ENCODE measurements at regions not wholly inside any gene's neighbourhood (a gene's known extent, or its start where the extent isn't known, plus 50 kb on each side); places are given as distances from the start of the nearest gene placed in this dataset.
A peak's percentile ranks its signal among the peaks of the same experiment; 100 is the strongest.

DNA sequence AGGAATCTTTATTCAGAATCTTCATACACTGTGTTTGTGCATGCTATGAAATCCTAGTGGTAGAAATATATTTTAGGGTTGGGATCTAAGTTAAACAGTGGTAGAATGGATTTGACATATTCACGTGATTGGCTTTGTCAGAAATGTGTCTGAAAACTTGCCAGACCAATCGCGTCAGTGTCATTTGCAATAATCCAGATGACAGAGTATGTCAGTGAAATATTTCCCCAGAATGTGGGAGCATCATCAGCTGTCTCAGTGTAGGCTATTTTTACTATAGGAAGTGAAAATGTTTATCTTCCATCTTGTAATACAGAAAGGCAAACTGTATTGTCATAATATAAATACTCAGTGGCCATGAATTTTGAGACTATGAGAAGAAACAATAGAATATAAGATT, 220.6 kb upstream of the EDIL3 start:
- Histone ChIP-seq H3K9ac (ENCODE audit: low read length) (no peak overlapping the region), H3K27ac (ENCODE audit: low read depth, low read length) (no peak overlapping the region), H4K20me1 (ENCODE audit: insufficient read depth, low read length) (no peaks in the 10 kb centered on the region), H3K4me2 (ENCODE audit: low read length) (no peak overlapping the region), H3K27me3 (ENCODE audit: insufficient read depth, low read length) (no peaks in the 10 kb centered on the region), H3K4me3 (ENCODE audit: insufficient read depth, low read depth, low read length) (no peak overlapping the region), H2AFZ (ENCODE audit: low read depth, low read length) (no peak overlapping the region), H3K9me3 (ENCODE audit: insufficient read depth, low read depth, low read length) (no peaks in the 10 kb centered on the region), H3K79me2 (ENCODE audit: insufficient read depth, low read length) (no peaks in the 10 kb centered on the region), H3K4me1 (ENCODE audit: insufficient read depth, low read length) (peaks cover 4% of the 10 kb centered on the region), H3K36me3 (ENCODE audit: insufficient read depth, low read length) (no peaks in the 10 kb centered on the region)
- Mint-ChIP-seq H3K27me3 (ENCODE audit: low read depth, unreplicated experiment) (no peaks in the 10 kb centered on the region), H3K36me3 (ENCODE audit: low read depth, unreplicated experiment) (no peaks in the 10 kb centered on the region), H3K4me1 (ENCODE audit: low read depth, unreplicated experiment) (no peaks in the 10 kb centered on the region), H3K4me3 (ENCODE audit: unreplicated experiment) (no peak overlapping the region), H3K27ac (ENCODE audit: unreplicated experiment) (no peak overlapping the region), H3K9me3 (ENCODE audit: unreplicated experiment) (no peaks in the 10 kb centered on the region)
- FAIRE-seq (no peak), DNase-seq (ENCODE audit: low read depth) (no peak)
- no peak for TF ChIP-seq EZH2 (IDR thresholded peaks at IDR 0.05; ENCODE audit: insufficient read depth, low read length)
- TF ChIP-seq, protein P1, sequence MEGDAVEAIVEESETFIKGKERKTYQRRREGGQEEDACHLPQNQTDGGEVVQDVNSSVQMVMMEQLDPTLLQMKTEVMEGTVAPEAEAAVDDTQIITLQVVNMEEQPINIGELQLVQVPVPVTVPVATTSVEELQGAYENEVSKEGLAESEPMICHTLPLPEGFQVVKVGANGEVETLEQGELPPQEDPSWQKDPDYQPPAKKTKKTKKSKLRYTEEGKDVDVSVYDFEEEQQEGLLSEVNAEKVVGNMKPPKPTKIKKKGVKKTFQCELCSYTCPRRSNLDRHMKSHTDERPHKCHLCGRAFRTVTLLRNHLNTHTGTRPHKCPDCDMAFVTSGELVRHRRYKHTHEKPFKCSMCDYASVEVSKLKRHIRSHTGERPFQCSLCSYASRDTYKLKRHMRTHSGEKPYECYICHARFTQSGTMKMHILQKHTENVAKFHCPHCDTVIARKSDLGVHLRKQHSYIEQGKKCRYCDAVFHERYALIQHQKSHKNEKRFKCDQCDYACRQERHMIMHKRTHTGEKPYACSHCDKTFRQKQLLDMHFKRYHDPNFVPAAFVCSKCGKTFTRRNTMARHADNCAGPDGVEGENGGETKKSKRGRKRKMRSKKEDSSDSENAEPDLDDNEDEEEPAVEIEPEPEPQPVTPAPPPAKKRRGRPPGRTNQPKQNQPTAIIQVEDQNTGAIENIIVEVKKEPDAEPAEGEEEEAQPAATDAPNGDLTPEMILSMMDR (IDR thresholded peaks at IDR 0.05; ENCODE audit: insufficient read depth, low read depth, low read length) = no peak

DNA sequence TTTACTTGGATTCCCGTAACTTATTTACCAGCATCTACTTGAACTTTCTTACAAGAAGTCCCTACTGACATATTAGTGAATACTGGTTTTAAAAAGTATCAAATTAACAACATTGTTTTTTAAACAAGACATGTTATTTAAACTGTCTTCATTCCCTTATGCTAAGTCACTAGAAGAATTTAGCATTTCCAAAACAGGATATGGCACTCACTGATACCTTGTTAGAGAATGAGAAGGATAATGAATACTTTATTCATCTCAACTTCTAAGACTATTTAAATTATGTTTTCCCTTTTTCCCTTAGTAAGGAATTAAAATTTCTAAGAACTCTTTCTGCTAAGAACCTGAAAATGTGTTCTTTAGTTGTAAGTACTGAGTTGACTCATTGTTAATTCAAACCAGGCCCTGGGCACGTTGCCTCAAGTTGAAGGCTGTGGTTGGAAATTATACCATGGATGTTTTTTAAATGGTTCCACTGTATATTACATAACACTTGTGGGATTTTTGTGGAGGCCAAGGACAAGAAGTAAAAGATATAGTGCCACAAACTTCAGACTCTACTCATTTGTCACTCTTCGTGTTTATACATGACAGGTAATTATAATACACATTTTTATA, 219.0 kb upstream of the EDIL3 start:
- H3K36me3 Mint-ChIP-seq (ENCODE audit: low read depth, unreplicated experiment) = no peaks in the 10 kb centered on the region
- Histone ChIP-seq H3K9ac (ENCODE audit: low read length) (no peak overlapping the region), H3K36me3 (ENCODE audit: insufficient read depth, low read length) (no peaks in the 10 kb centered on the region), H3K27ac (ENCODE audit: low read depth, low read length) (no peak overlapping the region), H4K20me1 (ENCODE audit: insufficient read depth, low read length) (no peaks in the 10 kb centered on the region), H3K4me1 (ENCODE audit: insufficient read depth, low read length) (peaks cover 4% of the 10 kb centered on the region), H3K79me2 (ENCODE audit: insufficient read depth, low read length) (no peaks in the 10 kb centered on the region), H3K4me2 (ENCODE audit: low read length) (no peak overlapping the region), H3K9me3 (ENCODE audit: insufficient read depth, low read depth, low read length) (no peaks in the 10 kb centered on the region), H2AFZ (ENCODE audit: low read depth, low read length) (no peak overlapping the region), H3K4me3 (ENCODE audit: insufficient read depth, low read depth, low read length) (no peak overlapping the region), H3K27me3 (ENCODE audit: insufficient read depth, low read length) (no peaks in the 10 kb centered on the region)
- H3K27ac Mint-ChIP-seq (ENCODE audit: unreplicated experiment) = no peak overlapping the region
- H3K27me3 Mint-ChIP-seq (ENCODE audit: low read depth, unreplicated experiment) = no peaks in the 10 kb centered on the region
- no peaks in the 10 kb centered on the region for H3K4me1 Mint-ChIP-seq (ENCODE audit: low read depth, unreplicated experiment)
- no peaks in the 10 kb centered on the region for H3K9me3 Mint-ChIP-seq (ENCODE audit: unreplicated experiment)
- FAIRE-seq (no peak), DNase-seq (ENCODE audit: low read depth) (peak; percentile 97)
- TF ChIP-seq, protein P1 (IDR thresholded peaks at IDR 0.05; ENCODE audit: insufficient read depth, low read depth, low read length) = no peak
- no peak for TF ChIP-seq EZH2 (IDR thresholded peaks at IDR 0.05; ENCODE audit: insufficient read depth, low read length)
- H3K4me3 Mint-ChIP-seq (ENCODE audit: unreplicated experiment) = no peak overlapping the region

DNA sequence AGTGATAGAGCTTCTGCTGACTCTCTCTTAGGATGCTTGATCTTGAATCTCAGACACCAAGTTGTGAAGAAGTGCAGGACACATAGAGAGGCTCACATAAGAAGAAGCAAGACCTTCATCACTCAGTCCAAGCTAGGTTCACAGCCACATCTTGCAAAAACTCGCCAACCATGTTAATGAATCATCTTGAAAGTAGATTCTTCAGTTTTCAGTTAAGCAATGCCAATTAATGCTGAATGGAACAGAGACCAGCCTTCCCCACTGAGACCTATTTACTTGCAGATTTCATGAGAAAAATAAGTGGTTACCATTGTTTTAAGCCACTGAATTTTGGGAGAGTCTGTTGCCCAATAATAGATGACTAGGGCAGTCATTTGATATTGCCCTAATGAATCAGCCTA, 217.7 kb upstream of the EDIL3 start:
- Histone ChIP-seq H3K79me2 (ENCODE audit: insufficient read depth, low read length) (no peaks in the 10 kb centered on the region), H3K9ac (ENCODE audit: low read length) (no peak overlapping the region), H3K27me3 (ENCODE audit: insufficient read depth, low read length) (no peaks in the 10 kb centered on the region), H3K36me3 (ENCODE audit: insufficient read depth, low read length) (no peaks in the 10 kb centered on the region), H2AFZ (ENCODE audit: low read depth, low read length) (no peak overlapping the region), H3K4me3 (ENCODE audit: insufficient read depth, low read depth, low read length) (no peak overlapping the region), H3K9me3 (ENCODE audit: insufficient read depth, low read depth, low read length) (no peaks in the 10 kb centered on the region), H3K4me1 (ENCODE audit: insufficient read depth, low read length) (peaks cover 4% of the 10 kb centered on the region), H4K20me1 (ENCODE audit: insufficient read depth, low read length) (no peaks in the 10 kb centered on the region), H3K4me2 (ENCODE audit: low read length) (no peak overlapping the region), H3K27ac (ENCODE audit: low read depth, low read length) (no peak overlapping the region)
- no peaks in the 10 kb centered on the region for H3K27me3 Mint-ChIP-seq (ENCODE audit: low read depth, unreplicated experiment)
- H3K27ac Mint-ChIP-seq (ENCODE audit: unreplicated experiment) = no peak overlapping the region
- no peak for FAIRE-seq
- no peak overlapping the region for H3K4me3 Mint-ChIP-seq (ENCODE audit: unreplicated experiment)
- no peaks in the 10 kb centered on the region for H3K36me3 Mint-ChIP-seq (ENCODE audit: low read depth, unreplicated experiment)
- H3K4me1 Mint-ChIP-seq (ENCODE audit: low read depth, unreplicated experiment) = no peaks in the 10 kb centered on the region
- DNase-seq (ENCODE audit: low read depth) = peak; percentile 22
- no peak for TF ChIP-seq EZH2 (IDR thresholded peaks at IDR 0.05; ENCODE audit: insufficient read depth, low read length)
- TF ChIP-seq, protein P1 (IDR thresholded peaks at IDR 0.05; ENCODE audit: insufficient read depth, low read depth, low read length) = no peak
- H3K9me3 Mint-ChIP-seq (ENCODE audit: unreplicated experiment) = no peaks in the 10 kb centered on the region
